Activated naive CD4-positive, alpha-beta T cell treated with Interleukin-2 at 50 U/mL for 16 hours (primary cell): ENCODE measurements at regions not wholly inside any gene's neighbourhood (a gene's known extent, or its start where the extent isn't known, plus 50 kb on each side); places are given as distances from the start of the nearest gene placed in this dataset.
"Not testable (repeated sequence)": the region's sequence is repeated elsewhere in the genome, so short reads cannot be mapped to it uniquely, and the experiment has no call there.

ENCODE experiments used
- DNase-seq: peaks from one replicate; pipeline ENCODE4 v3.0.0-alpha.2; 2020

DNA sequence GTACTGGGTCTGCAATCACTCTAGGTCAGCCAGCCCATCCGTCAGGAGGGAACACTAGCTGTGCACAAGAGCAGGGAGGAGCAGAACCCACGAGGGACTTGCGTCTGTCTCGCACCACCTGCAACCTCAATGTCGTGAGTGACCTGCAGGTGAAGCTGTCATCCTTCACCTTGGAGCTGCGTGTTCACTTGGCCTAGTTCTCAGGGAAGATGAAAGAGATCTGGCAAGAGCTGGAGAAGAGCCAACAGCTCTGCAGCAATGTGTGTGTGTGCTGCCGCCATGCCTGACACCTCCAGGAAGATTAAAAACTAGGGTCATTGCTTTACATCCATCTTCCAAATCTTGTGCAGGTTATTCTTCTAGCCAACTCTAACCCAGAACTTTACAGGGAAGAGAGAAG is 117.6 kb upstream of the MRI1 start:
- no peak for DNase-seq

DNA sequence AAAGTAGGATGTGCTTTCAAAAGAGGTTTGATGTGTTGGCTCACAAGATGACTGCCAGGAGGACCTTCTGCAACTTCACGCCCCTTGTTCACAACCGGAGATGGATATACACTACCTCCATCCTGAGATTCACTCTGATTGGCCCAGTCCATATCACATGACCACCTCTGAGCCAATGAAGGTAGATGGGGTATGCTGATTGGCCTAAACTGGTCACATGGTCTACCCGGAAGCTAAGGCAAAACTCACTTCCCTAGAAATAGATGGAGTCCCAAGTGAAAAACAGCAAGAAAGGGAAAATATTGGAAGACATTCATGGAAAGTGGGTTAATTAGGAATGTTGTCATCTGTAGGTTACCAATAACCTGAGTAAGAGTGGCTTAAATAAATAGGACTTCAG is 119.7 kb upstream of the MRI1 start:
- no peak for DNase-seq

DNA sequence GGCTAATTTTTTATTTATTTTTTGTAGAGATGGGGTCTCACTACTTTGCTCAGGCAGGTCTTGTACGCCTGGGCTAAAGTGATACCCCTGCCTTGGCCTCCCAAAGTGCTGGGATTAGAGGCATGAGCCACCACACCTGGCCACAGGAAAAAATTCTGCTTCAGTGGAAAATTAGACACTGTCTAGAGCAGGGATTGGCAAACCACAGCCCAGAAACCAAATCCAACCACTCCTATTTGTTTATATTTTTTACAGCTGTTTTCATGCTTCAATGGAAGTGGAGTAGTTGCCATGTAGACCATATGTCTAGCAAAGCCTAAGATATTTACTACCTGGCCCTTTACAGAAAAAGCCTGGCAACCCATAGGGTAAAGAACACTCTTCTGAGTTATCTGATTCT is 123.7 kb upstream of the MRI1 start:
- DNase-seq: no peak

DNA sequence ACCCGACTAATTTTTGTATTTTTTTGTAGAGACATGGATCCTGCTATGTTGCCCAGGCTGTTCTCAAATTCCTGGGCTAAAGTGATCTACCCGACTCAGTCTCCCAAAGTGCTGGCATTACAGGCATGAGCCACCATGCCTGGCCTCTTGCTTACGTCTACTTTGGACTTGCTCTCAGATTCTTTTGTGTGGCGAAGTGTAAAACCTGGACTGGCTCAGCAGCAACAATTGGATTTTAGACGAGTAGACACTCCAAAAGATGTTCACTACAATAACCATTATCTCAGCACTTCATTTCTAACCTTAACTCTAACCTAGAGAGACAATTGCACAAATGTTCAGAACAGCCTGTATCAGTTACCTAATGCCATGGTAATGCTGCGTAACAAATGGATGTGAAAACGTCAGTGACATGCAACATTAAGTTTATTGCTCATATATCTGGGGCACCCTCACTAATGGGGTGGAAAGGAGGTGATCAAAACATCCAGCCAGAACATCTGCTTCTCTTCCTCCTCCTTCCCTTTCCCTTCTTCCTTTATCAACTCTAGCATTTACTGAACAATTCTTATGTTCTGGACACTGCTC is 124.9 kb upstream of the MRI1 start:
- DNase-seq: no peak

DNA sequence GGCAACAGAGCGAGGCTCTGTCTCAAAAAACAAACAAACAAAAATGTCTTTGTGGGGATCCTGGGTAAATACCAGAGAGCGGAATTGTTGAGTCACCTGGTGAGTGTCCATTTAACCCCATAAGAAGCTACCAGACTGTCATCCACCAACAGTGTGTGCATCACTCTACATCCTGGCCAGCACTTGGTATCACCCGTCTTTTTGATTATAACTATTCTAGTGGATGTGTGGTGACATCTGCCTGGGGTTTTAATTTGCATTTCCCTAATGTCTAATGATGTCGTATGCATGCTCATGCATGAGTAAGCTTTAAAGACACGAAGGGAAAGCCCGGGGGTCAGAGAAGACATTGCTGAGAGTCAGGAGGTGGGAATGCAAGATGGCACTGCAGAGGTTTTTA is 126.7 kb upstream of the MRI1 start:
- DNase-seq: no peak

DNA sequence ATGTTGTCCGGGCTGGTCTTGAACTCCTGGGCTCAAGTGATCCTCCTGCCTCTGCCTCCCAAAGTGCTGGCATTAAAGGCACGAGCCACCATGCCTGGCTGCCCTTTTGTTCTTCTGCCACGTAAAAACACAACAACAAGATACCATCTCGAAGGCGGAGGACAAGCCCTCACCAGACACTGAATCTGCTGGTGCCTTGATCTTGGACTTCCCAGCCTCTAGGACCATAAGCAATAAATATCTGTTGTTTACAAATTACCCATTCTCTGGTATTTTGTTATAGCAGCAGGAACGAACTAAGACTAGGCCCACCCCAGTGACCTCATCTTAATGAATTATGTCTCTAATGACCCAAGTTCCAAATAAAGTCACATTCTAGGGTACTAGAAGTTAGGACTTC is 128.4 kb upstream of the CACNA1A start:
- DNase-seq: no peak

DNA sequence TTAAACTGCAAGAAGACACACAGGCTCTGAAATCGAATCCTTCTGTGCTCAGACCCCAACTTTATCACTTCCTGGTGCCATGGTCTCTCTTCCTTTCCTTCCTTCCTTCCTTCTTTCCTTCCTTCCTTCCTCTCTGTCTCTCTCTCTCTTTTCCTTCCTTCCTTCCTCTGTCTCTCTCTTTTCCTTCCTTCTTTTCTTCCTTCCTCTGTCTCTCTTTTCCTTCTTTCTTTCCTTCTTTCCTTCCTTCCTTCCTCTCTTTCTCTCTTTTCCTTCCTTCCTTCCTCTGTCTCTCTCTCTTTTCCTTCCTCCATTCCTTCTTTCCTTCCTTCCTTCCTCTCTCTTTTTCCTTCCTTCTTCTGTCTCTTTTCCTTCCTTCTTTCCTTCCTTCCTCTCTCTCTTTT is 127.2 kb upstream of the CACNA1A start:
- DNase-seq: no peak

DNA sequence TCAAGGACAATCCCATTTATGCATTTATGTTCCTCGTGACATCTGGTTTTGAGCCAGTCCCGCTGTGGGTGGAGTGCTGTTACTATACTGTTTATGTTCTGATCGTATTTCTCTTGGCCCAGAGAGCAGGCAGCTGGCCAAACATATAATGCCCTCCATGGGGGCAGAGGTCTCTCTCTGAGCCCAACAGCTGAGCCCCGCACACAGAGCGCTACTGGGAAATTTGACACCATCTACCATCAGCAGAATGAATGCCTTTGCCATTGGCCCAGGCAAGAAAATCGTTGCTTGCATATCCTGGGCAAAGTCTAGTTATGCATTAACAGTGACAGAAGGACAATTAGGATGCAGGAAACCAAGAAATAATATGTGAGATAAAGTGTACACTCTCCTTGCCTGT is 126.8 kb upstream of the CACNA1A start:
- DNase-seq: no peak

DNA sequence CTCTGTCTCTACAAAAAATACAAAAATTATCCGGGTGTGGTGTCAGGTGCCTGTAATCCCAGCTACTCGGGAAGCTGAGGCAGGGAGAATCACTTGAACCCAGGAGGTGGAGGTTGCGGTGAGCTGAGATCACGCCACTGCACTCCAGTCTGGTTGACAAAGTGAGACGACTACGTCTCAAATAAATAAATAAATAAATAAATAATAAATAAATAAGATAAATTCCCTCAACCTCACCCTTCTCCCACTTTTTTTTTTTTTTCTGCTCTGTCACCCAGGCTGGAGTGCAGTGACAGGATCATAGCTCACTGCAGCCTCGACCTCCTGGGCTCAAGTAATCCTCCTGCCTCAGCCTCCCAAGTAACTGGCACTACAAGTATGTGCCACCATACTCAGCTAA is 125.9 kb upstream of the CACNA1A start:
- DNase-seq: not testable (repeated sequence)

DNA sequence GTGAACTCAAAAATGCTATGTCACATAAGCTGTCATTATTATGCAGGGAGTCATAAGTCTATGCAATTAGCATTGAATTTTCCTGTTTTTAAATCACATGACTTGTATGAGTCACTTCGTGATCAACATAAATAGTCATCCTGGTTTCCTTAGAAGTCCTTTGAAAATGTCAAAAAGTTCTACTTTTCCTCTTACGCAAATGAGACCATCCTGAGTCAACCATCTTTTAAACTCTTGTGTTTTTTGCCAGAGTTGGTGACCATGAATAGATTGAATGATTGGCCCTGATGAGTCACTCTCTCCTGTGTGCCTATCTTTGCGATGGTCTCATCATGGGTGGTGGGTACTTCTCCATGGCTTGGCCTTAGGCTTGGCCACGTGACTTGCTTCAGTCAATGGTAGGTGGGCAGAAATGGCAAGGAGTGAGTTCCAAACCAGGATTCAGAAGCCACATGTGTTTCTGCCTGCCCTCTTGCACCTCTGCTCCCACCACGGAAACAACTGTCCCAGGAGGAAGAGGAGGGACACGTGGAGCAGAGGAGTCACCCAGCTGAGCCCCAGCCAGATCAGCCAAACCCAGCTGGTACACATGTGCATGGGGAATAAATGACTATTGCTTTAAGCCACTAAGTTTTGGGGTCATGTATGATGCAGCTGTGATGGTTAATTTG is 123.5 kb upstream of the CACNA1A start:
- DNase-seq: no peak

DNA sequence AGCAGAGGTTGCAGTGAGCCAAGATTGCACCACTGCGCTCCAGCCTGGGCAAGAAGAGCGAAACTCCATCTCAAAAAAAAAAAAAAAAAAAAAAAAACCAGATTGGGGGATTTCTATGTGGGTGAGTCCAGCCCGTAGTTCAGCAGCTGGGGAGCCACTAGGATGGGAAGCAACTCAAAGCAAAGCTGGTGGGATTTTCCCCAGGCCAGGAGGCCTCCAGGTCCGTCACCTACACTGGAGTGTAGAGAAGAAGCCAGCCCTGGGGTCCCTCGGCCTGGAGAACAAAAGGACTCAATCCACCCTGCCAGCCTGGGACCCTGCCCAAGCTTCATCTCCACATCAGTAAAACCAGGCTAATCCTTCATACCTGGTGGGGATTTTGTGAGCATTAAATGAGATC is 121.3 kb upstream of the CACNA1A start:
- DNase-seq: no peak

DNA sequence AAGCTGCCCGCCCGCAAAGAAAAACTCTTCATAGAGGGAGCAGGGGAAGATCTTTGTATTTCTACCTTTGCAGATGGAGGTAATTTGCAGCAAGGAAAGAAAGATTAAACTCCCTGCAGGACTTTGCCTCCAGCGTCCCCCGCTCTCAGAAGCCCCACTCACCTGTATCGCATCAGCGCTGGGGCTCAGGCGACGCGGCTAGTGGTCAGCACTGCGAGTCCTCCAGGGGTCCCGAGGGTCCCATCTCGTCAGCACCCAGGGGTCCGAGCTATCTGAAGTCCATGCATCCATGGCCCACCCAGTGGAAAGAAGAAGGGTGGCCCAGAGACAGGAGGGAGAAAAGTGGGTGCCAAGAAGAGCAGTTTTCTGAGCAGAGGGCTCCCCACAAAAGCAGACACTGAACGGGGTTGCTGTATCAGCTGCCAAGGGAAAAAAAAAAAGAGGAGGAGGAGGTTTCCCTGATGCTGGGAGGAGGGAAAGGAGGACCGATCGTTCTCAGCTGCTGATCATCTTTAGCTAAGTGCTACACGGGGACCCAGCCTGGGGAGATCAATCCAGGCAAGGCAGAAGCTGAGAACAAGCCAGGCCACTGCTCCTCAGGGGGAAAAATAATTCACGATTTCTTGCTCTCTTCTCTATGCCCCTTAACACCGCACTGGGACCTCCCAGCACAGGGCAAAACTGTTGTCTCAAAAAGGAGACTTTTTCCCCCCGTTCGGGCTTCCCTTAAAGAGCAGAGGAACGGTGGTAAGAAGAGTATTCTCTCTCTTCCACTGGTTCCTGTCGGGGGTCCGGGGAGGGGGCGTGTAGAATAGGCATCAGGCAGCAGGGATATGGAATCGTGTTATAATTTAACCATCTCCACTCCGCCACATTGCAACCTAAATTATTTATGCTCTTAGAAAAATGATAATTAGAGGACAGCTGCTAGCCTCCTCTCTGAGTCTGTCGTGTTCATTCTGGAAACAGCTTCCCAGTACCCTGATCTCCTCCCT is 117.7 kb upstream of the CACNA1A start:
- no peak for DNase-seq

DNA sequence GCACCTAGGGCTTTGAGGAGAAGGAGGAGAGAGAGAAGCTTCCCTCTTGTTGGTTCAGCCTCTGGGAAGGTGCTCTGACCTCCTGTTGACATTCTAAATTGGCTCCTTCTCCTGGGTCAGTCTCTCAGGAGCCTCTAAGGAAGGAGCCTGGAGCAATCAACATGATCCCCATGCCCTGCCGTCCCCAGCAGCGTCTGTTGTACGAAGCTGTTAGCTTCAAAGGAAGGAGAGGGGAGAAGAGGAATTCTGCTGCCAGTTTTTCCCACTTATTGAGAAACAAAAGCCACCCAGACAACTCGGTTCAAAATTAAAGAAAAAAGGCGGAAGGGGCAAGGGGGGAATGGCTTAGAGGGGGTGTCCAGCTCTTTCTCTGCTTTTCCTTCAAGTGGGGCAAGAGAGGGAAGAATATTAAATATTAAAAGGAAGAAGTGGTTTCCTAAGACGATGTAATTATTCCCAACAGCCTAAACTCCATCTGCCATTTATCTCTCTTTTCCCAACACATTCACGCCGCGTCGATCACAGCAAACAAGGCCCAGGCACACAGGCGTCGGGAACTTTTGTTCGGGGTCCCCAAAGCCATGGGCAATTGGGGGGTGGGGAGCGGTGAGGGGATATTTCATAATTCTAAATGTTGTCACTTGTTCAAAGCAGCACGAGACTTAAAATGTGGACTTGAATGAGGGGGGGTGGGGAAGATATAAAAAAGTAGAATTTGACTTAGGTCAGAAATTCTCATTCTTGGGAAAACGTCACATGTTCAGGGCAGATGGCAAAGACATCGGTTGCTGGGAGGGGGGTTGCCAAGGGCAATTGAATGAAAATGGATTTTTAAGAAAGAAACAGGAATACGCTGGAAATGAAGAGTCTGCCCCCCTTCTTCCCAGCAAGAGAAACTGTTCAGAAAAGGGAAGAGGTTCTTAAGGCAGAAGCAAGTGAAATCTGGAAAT is 116.8 kb upstream of the CACNA1A start:
- no peak for DNase-seq

DNA sequence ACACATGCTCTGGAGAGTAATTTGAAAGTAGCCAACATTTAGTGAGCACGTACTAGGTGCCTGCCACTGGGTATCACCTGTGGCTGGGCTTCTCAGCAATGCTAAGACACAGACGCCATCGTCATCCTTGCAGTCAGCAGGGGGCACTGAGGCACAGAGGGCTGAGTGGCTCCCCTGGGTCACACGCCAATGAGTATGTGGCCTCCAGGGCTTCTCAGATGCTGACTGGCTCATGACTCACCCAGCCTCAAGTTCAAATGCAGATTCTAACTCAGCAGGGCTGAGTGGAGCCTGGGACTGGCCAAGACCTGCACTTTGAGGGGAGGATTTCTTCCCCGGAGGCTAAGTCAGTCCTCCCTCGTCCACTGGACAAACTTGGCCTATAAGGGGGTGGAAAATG is 115.1 kb upstream of the CACNA1A start:
- peak; percentile 44 for DNase-seq

DNA sequence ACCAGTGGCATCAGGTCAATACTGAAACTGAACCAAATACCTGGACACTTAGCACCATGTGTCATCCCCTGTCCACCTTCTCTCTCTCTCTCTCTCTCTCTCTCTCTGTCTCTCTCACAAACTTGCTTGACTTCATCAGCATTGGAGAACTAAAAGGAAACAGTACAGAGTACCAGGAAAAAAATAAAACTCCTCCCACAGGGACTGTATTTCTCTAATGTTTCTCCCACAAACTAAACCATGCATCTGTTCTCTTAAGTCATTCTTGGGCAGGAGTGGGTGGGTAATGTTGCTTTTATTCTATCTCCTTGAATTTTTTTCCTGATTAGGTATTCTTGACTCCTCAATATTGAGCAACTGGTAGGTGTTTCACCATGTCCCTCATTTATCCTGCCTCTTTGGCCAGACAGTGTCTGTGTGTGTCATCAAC is 112.9 kb upstream of the CACNA1A start:
- DNase-seq: no peak

DNA sequence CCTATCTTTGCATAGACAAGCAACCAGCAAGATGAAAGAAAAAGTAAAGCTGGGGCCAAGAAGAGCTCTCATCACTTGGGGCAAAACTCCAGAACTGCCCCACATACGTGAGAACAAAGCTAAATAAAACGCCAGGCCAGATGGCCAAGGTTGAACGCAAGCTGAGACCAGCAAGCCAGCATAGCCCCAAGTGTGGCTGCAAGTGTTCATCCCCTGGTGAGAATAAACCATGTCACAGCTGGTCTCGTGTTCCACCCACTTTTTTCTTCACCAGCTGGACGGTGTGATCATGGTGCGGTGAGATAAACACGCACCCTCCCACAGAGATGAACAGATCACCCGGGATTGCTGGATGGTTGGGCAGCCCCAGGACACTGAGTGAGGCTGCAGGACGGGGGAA is 109.6 kb upstream of the CACNA1A start:
- DNase-seq: no peak

DNA sequence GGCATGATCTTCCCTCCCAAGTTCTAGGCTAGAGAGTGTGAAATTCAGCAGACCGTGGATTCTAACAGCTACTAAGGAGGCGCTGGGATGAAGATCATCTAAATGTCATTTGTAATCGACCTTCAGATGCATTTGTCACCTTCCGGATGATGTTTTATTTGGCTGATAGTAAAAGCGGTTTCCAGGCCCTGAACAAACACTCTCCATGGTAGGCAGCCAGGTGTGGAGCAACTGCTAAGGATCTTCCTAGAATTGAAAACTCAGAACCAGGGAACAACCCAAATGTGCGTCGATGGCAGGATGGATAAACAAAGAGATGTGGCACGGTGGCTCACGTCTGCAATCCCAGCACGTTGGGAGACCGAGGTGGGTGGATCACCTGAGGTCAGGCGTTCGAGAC is 107.2 kb upstream of the CACNA1A start:
- no peak for DNase-seq

DNA sequence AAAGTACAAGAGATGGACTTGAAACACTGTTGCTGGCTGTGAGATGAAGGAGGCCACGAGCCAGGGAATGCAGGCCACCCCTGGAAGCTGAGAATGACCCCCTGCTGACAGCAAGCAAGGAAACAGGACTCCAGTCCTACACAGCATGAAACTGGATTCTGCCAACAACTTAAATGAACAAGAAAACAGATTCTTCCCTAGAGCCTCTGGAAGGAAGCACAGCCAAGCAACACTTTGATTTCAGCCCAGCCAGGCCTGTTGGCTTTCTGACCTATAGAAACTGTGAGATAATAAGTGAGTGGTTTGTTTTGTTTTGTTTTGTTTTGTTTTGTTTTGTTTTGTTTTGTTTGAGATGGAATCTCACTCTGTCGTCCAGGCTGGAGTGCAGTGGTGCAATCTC is 105.3 kb upstream of the CACNA1A start:
- no peak for DNase-seq

DNA sequence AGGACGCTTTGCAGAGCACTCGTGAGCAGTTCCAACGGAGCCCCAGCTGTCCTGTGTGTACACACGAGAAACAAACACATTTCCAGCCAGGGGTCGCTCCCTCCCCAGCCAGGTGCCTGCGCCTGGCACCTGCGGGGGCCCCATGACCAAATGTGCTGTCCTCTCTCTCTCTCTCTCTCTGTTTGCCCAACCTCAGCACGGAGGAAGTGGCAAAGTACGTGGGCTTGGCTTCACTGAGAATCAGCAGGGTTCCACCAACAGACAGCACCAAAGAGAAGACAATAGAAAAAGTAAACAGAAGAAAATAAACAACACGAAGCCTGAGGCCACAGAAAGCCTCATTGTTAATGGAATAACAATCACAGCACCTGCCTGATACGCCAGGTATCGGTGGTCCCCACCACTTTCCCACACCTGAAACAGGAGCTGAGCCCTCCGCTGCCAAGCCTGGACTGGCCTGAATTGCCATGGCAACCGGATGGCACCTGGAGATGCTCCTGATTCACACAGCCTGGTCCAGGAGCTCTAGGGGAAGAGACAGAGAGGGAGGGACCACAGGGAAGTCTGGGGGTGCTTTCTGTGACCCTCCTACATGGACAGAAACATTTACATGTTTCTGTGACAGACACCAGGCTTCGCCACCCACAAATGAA is 103.9 kb upstream of the CACNA1A start:
- DNase-seq: no peak

DNA sequence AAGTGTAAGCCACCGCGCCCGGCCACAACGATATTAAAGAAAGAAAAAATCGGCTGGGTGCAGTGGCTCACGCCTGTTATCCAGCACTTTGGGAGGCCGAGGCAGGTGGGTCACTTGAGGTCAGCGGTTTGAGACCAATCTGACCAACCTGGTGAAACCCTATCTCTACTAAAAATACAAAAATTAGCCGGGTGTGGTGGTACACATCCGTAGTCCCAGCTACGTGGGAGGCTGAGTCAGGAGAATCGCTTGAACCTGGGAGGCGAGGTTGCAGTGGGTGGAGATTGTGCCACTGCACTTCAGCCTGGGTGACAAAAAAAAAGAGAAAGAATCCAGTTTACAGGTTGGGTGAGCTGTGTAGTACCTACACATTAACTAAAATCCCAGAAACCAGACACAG is 99.9 kb upstream of the CACNA1A start:
- no peak for DNase-seq

DNA sequence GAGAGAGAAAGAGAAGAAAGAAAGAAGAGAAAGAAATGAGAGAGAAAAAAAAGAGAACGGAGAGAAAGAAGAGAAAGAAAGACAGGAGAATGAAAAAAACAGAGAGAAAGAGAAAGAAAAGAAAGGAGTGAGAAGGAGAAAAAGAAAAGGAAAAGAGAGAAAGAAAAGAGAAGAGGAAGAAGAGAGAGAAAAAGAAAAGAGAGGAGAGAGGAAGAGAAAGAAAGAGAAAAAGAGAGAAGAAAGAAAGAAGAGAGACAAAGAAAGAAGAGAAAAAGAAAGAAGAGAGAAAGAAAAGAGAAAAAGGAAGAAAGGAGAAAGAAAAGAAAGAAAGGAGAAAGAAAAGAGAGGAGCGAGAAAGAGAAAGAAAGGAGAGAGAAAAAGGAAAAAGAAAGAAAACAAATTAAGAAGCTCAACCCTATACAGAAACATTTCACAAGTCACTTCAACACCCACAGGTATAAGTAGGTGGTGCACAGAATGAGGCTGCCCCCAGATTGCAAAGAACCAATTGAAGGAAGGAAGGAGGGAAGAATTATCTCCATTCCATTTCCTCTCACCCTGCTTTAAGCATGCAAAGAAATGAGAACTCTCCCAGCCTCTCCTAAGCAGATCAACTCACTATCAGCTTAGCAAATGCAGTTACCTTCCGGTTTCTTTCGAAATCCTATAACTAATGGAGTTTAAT is 98.8 kb upstream of the CACNA1A start:
- DNase-seq: no peak

DNA sequence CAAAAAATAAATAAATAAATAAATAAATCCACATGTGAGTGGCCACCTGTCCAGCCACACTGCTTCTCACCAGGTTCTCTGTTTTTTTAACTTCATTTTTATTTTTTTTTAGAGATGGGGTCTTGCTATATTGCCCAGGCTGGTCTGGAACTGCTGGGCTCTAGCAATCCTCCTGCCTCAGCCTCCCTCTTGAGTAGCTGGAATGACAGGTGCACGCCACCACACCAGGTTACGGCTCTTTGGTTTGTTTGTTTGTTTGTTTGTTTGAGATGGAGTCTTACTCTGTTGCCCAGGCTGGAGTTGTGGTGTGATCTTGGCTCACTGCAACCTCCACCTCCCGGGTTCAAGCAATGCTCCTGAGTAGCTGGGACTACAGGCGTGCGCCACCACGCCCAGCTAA is 94.5 kb upstream of the CACNA1A start:
- no peak for DNase-seq
